IMR-90 (cell line): ENCODE measurements at regions not wholly inside any gene's neighbourhood (a gene's known extent, or its start where the extent isn't known, plus 50 kb on each side); places are given as distances from the start of the nearest gene placed in this dataset.

Source experiments
- ATAC-seq: fragments of 200-7000 bp; cut with Tn5 transposase; 2 replicates; pipeline ENCODE4 v1.9.1; 2020; ENCODE audit warnings: low read depth, mild to moderate bottlenecking, moderate library complexity
- BruUV-seq: library from RNA; stranded (reverse); fragments of 400-500 nt; replicated peaks from 2 replicates; lab custom pipeline; 2021; lab: Mats Ljungman, UMichigan
- CTCF ChIA-PET: fragments of 300-600 bp; formaldehyde crosslinking; extraction: SDS; loops from one replicate; lab custom pipeline; 2021; ENCODE audit warnings: antibody characterized with exemption; lab: Yijun Ruan, JAX
- POLR2A ChIA-PET: fragments of 300-600 bp; sonication (Branson Sonifier 250); formaldehyde crosslinking; loops from one replicate; lab custom pipeline; 2022; ENCODE audit warnings: antibody characterized with exemption; ENCODE audit not compliant: unreplicated experiment; lab: Charles Lee
- DNase-seq: peaks from one replicate; pipeline ENCODE4 v3.0.0; 2013
- H2AFZ ChIP-seq: replicated peaks from 2 replicates; pipeline ENCODE3; 2013; ENCODE audit warnings: low read length, mild to moderate bottlenecking; ENCODE audit not compliant: poor library complexity
- H2AK5ac ChIP-seq: 2 replicates; pipeline ENCODE4 v1.6.1; 2013; ENCODE audit warnings: low read depth, low read length, inconsistent platforms
- H2AK9ac ChIP-seq: replicated peaks from 2 replicates; pipeline ENCODE3; 2013; ENCODE audit warnings: mild to moderate bottlenecking, low read depth, low read length, moderate library complexity; ENCODE audit not compliant: poor library complexity
- H2BK120ac ChIP-seq: 2 replicates; pipeline ENCODE4 v1.6.1; 2013; ENCODE audit warnings: low read depth, low read length, inconsistent platforms
- H2BK15ac ChIP-seq: 3 replicates; pipeline ENCODE4 v1.6.1; 2013; ENCODE audit warnings: low read depth, low read length, inconsistent platforms
- H2BK20ac ChIP-seq: 2 replicates; pipeline ENCODE4 v1.6.1; 2013; ENCODE audit warnings: low read depth, mild to moderate bottlenecking, inconsistent platforms, low read length, moderate library complexity
- H2BK5ac ChIP-seq: 2 replicates; pipeline ENCODE4 v1.6.1; 2013; ENCODE audit warnings: mild to moderate bottlenecking, low read depth, low read length, inconsistent platforms; ENCODE audit not compliant: poor library complexity, severe bottlenecking
- H3K14ac ChIP-seq: replicated peaks from 2 replicates; pipeline ENCODE4 v1.6.1; 2013; ENCODE audit warnings: low read depth, low read length, inconsistent platforms
- H3K18ac ChIP-seq: 2 replicates; pipeline ENCODE4 v1.6.1; 2013; ENCODE audit warnings: low read depth, low read length, control low read depth
- H3K23ac ChIP-seq: 2 replicates; pipeline ENCODE4 v1.6.1; 2013; ENCODE audit warnings: low read depth, low read length, inconsistent platforms
- H3K27ac ChIP-seq: 2 replicates; pipeline ENCODE4 v1.5.1; 2013; ENCODE audit warnings: mild to moderate bottlenecking, control low read depth, low read length; ENCODE audit not compliant: insufficient read depth
- H3K27me3 ChIP-seq: 2 replicates; pipeline ENCODE4 v1.6.1; 2013; ENCODE audit warnings: low read length; ENCODE audit not compliant: control insufficient read depth, insufficient read depth
- H3K36me3 ChIP-seq: 2 replicates; pipeline ENCODE4 v1.6.1; 2013; ENCODE audit warnings: low read length, mixed read lengths; ENCODE audit not compliant: control insufficient read depth, insufficient read depth
- H3K4ac ChIP-seq: 2 replicates; pipeline ENCODE4 v1.6.1; 2013; ENCODE audit warnings: low read depth, low read length, inconsistent platforms
- H3K4me1 ChIP-seq: 2 replicates; pipeline ENCODE4 v1.6.1; 2013; ENCODE audit warnings: low read length, mixed read lengths; ENCODE audit not compliant: control insufficient read depth, insufficient read depth
- H3K4me2 ChIP-seq: 2 replicates; pipeline ENCODE4 v1.6.1; 2013; ENCODE audit warnings: low read depth, mild to moderate bottlenecking, control low read depth, low read length, moderate library complexity
- H3K4me3 ChIP-seq: 2 replicates; pipeline ENCODE4 v1.5.1; 2013; ENCODE audit warnings: low read depth, mild to moderate bottlenecking, control low read depth, low read length, moderate library complexity; ENCODE audit not compliant: insufficient read depth
- H3K56ac ChIP-seq: 2 replicates; pipeline ENCODE4 v1.6.1; 2013; ENCODE audit warnings: low read length, inconsistent platforms; ENCODE audit not compliant: insufficient read depth; ENCODE audit errors: extremely low read depth
- H3K79me1 ChIP-seq, 2 experiments: 2 replicates each; pipeline ENCODE4 v1.6.1; 2013; ENCODE audit warnings: low read length in 2 of 2, inconsistent platforms in 1 of 2, low read depth in 1 of 2
- H3K9ac ChIP-seq: 2 replicates; pipeline ENCODE4 v1.6.1; 2013; ENCODE audit warnings: low read depth, low read length, control low read depth
- H3K9me1 ChIP-seq: 2 replicates; pipeline ENCODE4 v1.6.1; 2013; ENCODE audit warnings: low read length, inconsistent platforms; ENCODE audit not compliant: insufficient read depth
- H3K9me3 ChIP-seq: 2 replicates; pipeline ENCODE4 v1.6.1; 2013; ENCODE audit warnings: low read length; ENCODE audit not compliant: control insufficient read depth, insufficient read depth
- H4K20me1 ChIP-seq: 2 replicates; pipeline ENCODE4 v1.6.1; 2013; ENCODE audit warnings: low read length, inconsistent platforms; ENCODE audit not compliant: insufficient read depth
- H4K5ac ChIP-seq: 2 replicates; pipeline ENCODE4 v1.6.1; 2013; ENCODE audit warnings: mild to moderate bottlenecking, low read depth, low read length, control low read depth
- H4K8ac ChIP-seq, 2 experiments: 2 replicates each; pipeline ENCODE4 v1.6.1; 2013; ENCODE audit warnings: low read depth in 2 of 2, low read length in 2 of 2, control low read depth in 1 of 2, inconsistent platforms in 1 of 2
- H4K91ac ChIP-seq: 2 replicates; pipeline ENCODE4 v1.6.1; 2013; ENCODE audit warnings: low read depth, low read length, inconsistent platforms; ENCODE audit not compliant: insufficient read depth
- BHLHE40 ChIP-seq: fragments of 150-350 bp; IDR thresholded peaks from 2 replicates; pipeline ENCODE4 v1.6.1; 2016; ENCODE audit warnings: mild to moderate bottlenecking, low read depth, low read length
- FOS ChIP-seq: fragments of 150-350 bp; IDR thresholded peaks from 2 replicates; pipeline ENCODE4 v1.6.1; 2016; ENCODE audit warnings: low read depth, low read length
- MAFK ChIP-seq: IDR thresholded peaks from 2 replicates; pipeline ENCODE4 v1.6.1; 2012; ENCODE audit warnings: low read depth, low read length, improper control_type of control experiment
- MAZ ChIP-seq: IDR thresholded peaks from 2 replicates; pipeline ENCODE4 v1.6.1; 2012; ENCODE audit warnings: low read depth, mild to moderate bottlenecking, low read length, improper control_type of control experiment, moderate library complexity, borderline replicate concordance
- MXI1 ChIP-seq: IDR thresholded peaks from 2 replicates; pipeline ENCODE4 v1.6.1; 2012; ENCODE audit warnings: low read depth, mild to moderate bottlenecking, low read length, moderate library complexity, borderline replicate concordance
- RAD21 ChIP-seq: IDR thresholded peaks from 2 replicates; pipeline ENCODE4 v1.6.1; 2012; ENCODE audit warnings: low read length, improper control_type of control experiment
- RCOR1 ChIP-seq: IDR thresholded peaks from 2 replicates; pipeline ENCODE4 v1.6.1; 2012; ENCODE audit warnings: mild to moderate bottlenecking, low read length, improper control_type of control experiment; ENCODE audit not compliant: insufficient replicate concordance
- RFX5 ChIP-seq: IDR thresholded peaks from 2 replicates; pipeline ENCODE4 v1.8.0; 2012; ENCODE audit warnings: low read depth, mild to moderate bottlenecking, low read length, moderate library complexity
- WGBS, 2 experiments: methylation state at CpG; one replicate each; pipeline versions ENCODE4 v1.1.5 to v1.1.7; 2013; ENCODE audit warnings: missing lambda C conversion rate in 2 of 2; ENCODE audit not compliant: insufficient read length in 1 of 2; ENCODE audit errors: extremely low coverage in 2 of 2; 5-methylcytosine and 5-hydroxymethylcytosine counted together
- dilution Hi-C: fragments of 300-500 bp; cut with HindIII; formaldehyde crosslinking; loops from one replicate; pipeline ENCODE4 v1.14.3; 2018; ENCODE audit warnings: low sequenced_read_pairs; ENCODE audit not compliant: unreplicated experiment
- in situ Hi-C: fragments of 300-500 bp; cut with MboI; formaldehyde crosslinking; loops from 3 replicates; pipeline ENCODE4 v1.14.3; 2019; ENCODE audit warnings: low sequenced_read_pairs, inconsistent platforms, mixed read lengths
- intact Hi-C: fragments of 100-400 bp; cut with micrococcal nuclease; formaldehyde crosslinking; loops from 2 replicates; pipeline ENCODE4 v1.10.0; 2022
- TF ChIP-seq, protein P1 (sequence below): conservative IDR thresholded peaks from 2 replicates; pipeline ENCODE4 v1.5.1; 2012; ENCODE audit warnings: mild to moderate bottlenecking, low read depth, low read length, improper control_type of control experiment

DNA sequence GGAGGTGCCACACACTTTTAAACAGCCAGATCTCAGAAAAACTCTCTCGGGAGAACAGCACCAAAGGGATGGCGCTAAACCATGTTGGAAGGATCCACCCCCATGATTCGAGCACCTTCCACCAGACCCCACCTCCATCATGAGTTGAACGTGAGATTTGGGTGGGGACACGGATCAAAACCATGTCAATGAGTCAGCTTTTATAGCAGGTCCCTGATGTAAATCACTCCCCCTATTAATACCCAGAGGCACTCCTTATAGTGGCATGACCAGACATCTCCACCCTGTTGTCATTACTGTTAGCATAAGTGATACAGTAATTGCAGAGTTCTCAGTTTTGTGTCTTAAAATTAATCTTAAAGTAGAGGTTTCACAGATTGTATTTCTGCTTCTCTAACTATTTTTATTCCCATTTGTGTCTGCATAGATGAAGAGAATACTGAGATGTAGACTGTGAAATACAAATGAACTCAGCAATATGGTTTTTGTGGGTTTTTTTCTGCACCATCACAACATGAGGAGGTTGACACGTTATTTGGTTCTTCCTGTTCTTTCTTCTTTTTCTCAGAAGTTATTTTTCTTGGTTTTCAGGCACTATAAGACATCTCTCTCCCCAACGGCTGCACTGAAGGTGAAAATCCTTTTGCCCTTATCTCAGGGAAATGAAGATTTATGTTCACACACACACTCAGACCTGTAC lies 218.2 kb downstream of the ARL4C start:
- Histone ChIP-seq H2BK120ac (no peak overlapping the region), H3K4ac (no peak overlapping the region), H3K4me1 (no peaks in the 10 kb centered on the region), H2AK5ac (no peak overlapping the region), H3K14ac (no peak overlapping the region), H2BK20ac (no peak overlapping the region), H3K27ac (no peak overlapping the region), H2AK9ac (no peak overlapping the region), H3K9me1 (no peaks in the 10 kb centered on the region), H4K91ac (no peak overlapping the region), H2AFZ (no peak overlapping the region), H3K79me1 (no peaks in the 10 kb centered on the region), H3K27me3 (peaks cover 12% of the 10 kb centered on the region), H2BK15ac (no peak overlapping the region), H3K9me3 (peaks cover 2% of the 10 kb centered on the region; the same call in 1 of the 2 replicates), H4K8ac (no peak overlapping the region), H4K5ac (no peak overlapping the region), H3K9ac (no peak overlapping the region), H3K4me2 (no peak overlapping the region), H3K4me3 (no peak overlapping the region), H3K56ac (no peak overlapping the region), H3K18ac (no peak overlapping the region), H3K36me3 (no peaks in the 10 kb centered on the region), H3K23ac (no peak overlapping the region), H4K20me1 (no peaks in the 10 kb centered on the region), H2BK5ac (no peak overlapping the region)
- ATAC-seq (no peak), DNase-seq (no peak)
- no peak for TF ChIP-seq BHLHE40
- TF ChIP-seq, protein P1, sequence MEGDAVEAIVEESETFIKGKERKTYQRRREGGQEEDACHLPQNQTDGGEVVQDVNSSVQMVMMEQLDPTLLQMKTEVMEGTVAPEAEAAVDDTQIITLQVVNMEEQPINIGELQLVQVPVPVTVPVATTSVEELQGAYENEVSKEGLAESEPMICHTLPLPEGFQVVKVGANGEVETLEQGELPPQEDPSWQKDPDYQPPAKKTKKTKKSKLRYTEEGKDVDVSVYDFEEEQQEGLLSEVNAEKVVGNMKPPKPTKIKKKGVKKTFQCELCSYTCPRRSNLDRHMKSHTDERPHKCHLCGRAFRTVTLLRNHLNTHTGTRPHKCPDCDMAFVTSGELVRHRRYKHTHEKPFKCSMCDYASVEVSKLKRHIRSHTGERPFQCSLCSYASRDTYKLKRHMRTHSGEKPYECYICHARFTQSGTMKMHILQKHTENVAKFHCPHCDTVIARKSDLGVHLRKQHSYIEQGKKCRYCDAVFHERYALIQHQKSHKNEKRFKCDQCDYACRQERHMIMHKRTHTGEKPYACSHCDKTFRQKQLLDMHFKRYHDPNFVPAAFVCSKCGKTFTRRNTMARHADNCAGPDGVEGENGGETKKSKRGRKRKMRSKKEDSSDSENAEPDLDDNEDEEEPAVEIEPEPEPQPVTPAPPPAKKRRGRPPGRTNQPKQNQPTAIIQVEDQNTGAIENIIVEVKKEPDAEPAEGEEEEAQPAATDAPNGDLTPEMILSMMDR = no peak
- no peak for TF ChIP-seq RCOR1
- no peak for TF ChIP-seq RFX5
- TF ChIP-seq RAD21 = no peak
- no peak for TF ChIP-seq MAZ
- TF ChIP-seq FOS = no peak
- TF ChIP-seq MXI1 = no peak
- TF ChIP-seq MAFK = no peak
- CTCF ChIA-PET = no interaction called here
- in situ Hi-C loops (no loop called here), intact Hi-C loops (no loop called here), dilution Hi-C loops (no loop called here)
- no TSS peak for BruUV-seq
- WGBS, 2 experiments = no CpG with 5 or more reads among the region's 7 CpGs
- POLR2A ChIA-PET = no interaction called here
